A673 (cell line): ENCODE measurements at regions not wholly inside any gene's neighbourhood (a gene's known extent, or its start where the extent isn't known, plus 50 kb on each side); places are given as distances from the start of the nearest gene placed in this dataset.

Source experiments
- EZH2 ChIP-seq: fragments of 200-600 bp; sonication (generic); IDR thresholded peaks from 2 replicates; pipeline ENCODE4 v1.6.1; 2017; ENCODE audit warnings: borderline replicate concordance, low read depth, mild to moderate bottlenecking, mixed read lengths, antibody characterized with exemption, low read length; ENCODE audit not compliant: poor library complexity, severe bottlenecking
- TF ChIP-seq, protein P1 (sequence below): fragments of 300-800, 200-600 bp; sonication (generic); conservative IDR thresholded peaks from 2 replicates; pipeline ENCODE4 v1.5.1; 2017; ENCODE audit warnings: low read depth, mild to moderate bottlenecking, antibody characterized with exemption, low read length, moderate library complexity, mixed read lengths

GRCh38 chr3:84755860-84756259 is 202.9 kb upstream of the CADM2 start:
- TF ChIP-seq, protein P1, sequence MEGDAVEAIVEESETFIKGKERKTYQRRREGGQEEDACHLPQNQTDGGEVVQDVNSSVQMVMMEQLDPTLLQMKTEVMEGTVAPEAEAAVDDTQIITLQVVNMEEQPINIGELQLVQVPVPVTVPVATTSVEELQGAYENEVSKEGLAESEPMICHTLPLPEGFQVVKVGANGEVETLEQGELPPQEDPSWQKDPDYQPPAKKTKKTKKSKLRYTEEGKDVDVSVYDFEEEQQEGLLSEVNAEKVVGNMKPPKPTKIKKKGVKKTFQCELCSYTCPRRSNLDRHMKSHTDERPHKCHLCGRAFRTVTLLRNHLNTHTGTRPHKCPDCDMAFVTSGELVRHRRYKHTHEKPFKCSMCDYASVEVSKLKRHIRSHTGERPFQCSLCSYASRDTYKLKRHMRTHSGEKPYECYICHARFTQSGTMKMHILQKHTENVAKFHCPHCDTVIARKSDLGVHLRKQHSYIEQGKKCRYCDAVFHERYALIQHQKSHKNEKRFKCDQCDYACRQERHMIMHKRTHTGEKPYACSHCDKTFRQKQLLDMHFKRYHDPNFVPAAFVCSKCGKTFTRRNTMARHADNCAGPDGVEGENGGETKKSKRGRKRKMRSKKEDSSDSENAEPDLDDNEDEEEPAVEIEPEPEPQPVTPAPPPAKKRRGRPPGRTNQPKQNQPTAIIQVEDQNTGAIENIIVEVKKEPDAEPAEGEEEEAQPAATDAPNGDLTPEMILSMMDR = no peak
- no peak for TF ChIP-seq EZH2
